B cell (primary cell): ENCODE measurements at regions not wholly inside any gene's neighbourhood (a gene's known extent, or its start where the extent isn't known, plus 50 kb on each side); places are given as distances from the start of the nearest gene placed in this dataset.

Experiments
- ATAC-seq: fragments of 200-7000 bp; cut with Tn5 transposase; one replicate; pipeline ENCODE4 v1.10.0; 2021; ENCODE audit warnings: low read depth, mild to moderate bottlenecking, moderate number of reproducible peaks, moderate library complexity
- CTCF ChIA-PET: fragments of 350-600 bp; sonication (Branson Sonifier 250); formaldehyde crosslinking; loops from one replicate; lab custom pipeline; 2021; ENCODE audit warnings: antibody characterized with exemption, inconsistent platforms; lab: Charles Lee
- POLR2A ChIA-PET: fragments of 350-600 bp; sonication (Branson Sonifier 250); formaldehyde crosslinking; loops from one replicate; lab custom pipeline; 2021; ENCODE audit warnings: antibody characterized with exemption; lab: Charles Lee
- DNase-seq: peaks from one replicate; pipeline ENCODE4 v3.0.0; 2013
- H2AFZ ChIP-seq: 2 replicates; pipeline ENCODE4 v1.6.1; 2012; ENCODE audit warnings: mild to moderate bottlenecking, low read depth, low read length; ENCODE audit not compliant: insufficient read depth, poor library complexity, severe bottlenecking
- H3K27ac ChIP-seq, 2 donors: 1 replicate in 1 of 2; 2 replicates in 1 of 2; pipeline ENCODE4 v1.5.1; 2012 to 2013; ENCODE audit warnings: low read length in 2 of 2, mild to moderate bottlenecking in 2 of 2, moderate library complexity in 1 of 2
- H3K27me3 ChIP-seq, 4 experiments: fragments of 200-600 bp in 1 of 4; sonication (generic) in 1 of 4; replicated peaks in 1 of 4; 1 replicate in 2 of 4; 2 replicates in 2 of 4; pipeline versions ENCODE4 v1.6.1 to v1.7.0; 2013 to 2016; ENCODE audit warnings: low read length in 3 of 4, mild to moderate bottlenecking in 2 of 4, mixed read lengths in 1 of 4, moderate library complexity in 1 of 4; ENCODE audit not compliant: insufficient read depth in 4 of 4, control insufficient read depth in 3 of 4; ENCODE audit errors: control extremely low read depth in 1 of 4
- H3K36me3 ChIP-seq, 2 experiments: replicated peaks in 1 of 2; 1 replicate in 1 of 2; 2 replicates in 1 of 2; pipeline versions ENCODE4 v1.6.1 to v1.7.1; 2013; ENCODE audit warnings: low read length in 1 of 2; ENCODE audit not compliant: insufficient read depth in 2 of 2, control insufficient read depth in 1 of 2; ENCODE audit errors: control extremely low read depth in 1 of 2, extremely low read depth in 1 of 2
- H3K4me1 ChIP-seq, 2 donors: fragments of 200-600 bp in 1 of 2; sonication (generic) in 1 of 2; 1 replicate in 1 of 2; 2 replicates in 1 of 2; pipeline versions ENCODE4 v1.5.1 to v1.6.1; 2013 to 2017; ENCODE audit warnings: low read length in 2 of 2; ENCODE audit not compliant: control insufficient read depth in 2 of 2, insufficient read depth in 2 of 2
- H3K4me2 ChIP-seq: replicated peaks from 2 replicates; pipeline ENCODE3; 2012; ENCODE audit warnings: mild to moderate bottlenecking, low read depth, low read length; ENCODE audit not compliant: poor library complexity, severe bottlenecking
- H3K4me3 ChIP-seq, 5 experiments: fragments of 200-600 bp in 1 of 5; sonication (generic) in 1 of 5; 1 replicate in 3 of 5; 2 replicates in 2 of 5; pipeline versions ENCODE4 v1.5.1 to v1.7.0; 2011 to 2016; ENCODE audit warnings: low read length in 4 of 5, mild to moderate bottlenecking in 4 of 5, low read depth in 2 of 5, control low read depth in 1 of 5, moderate library complexity in 1 of 5; ENCODE audit not compliant: insufficient read depth in 1 of 5; ENCODE audit errors: control extremely low read depth in 1 of 5, extremely low read depth in 1 of 5
- H3K79me2 ChIP-seq: fragments of 200-600 bp; sonication (generic); one replicate; pipeline ENCODE4 v1.6.0; 2016; ENCODE audit warnings: low read length; ENCODE audit not compliant: control insufficient read depth, insufficient read depth
- H3K9ac ChIP-seq: fragments of 200-600 bp; sonication (generic); 2 replicates; pipeline ENCODE4 v1.6.1; 2017; ENCODE audit warnings: mild to moderate bottlenecking, low read length, moderate library complexity
- H3K9me3 ChIP-seq, 3 donors: one replicate each; pipeline versions ENCODE4 v1.6.1 to v1.7.1; 2013; ENCODE audit warnings: low read length in 2 of 3; ENCODE audit not compliant: control insufficient read depth in 2 of 3, insufficient read depth in 1 of 3; ENCODE audit errors: control extremely low read depth in 1 of 3
- H4K20me1 ChIP-seq: 2 replicates; pipeline ENCODE4 v1.6.0; 2012; ENCODE audit warnings: mild to moderate bottlenecking, low read length; ENCODE audit not compliant: insufficient read depth, control insufficient read depth, poor library complexity, severe bottlenecking
- H3K27ac Mint-ChIP-seq: one replicate; pipeline ENCODE4 v1.8.0; 2021; ENCODE audit warnings: mixed read lengths
- H3K27me3 Mint-ChIP-seq: one replicate; pipeline ENCODE4 v1.8.0; 2021; ENCODE audit warnings: mixed read lengths
- H3K4me1 Mint-ChIP-seq: one replicate; pipeline ENCODE4 v1.8.0; 2021; ENCODE audit warnings: mixed read lengths
- H3K4me3 Mint-ChIP-seq: one replicate; pipeline ENCODE4 v1.8.0; 2021; ENCODE audit warnings: mixed read lengths
- H3K9me3 Mint-ChIP-seq: one replicate; pipeline ENCODE4 v1.8.0; 2022; ENCODE audit warnings: mixed read lengths; ENCODE audit not compliant: insufficient read depth
- EZH2 ChIP-seq: IDR thresholded peaks from 2 replicates; pipeline ENCODE4 v1.6.1; 2012; ENCODE audit warnings: borderline replicate concordance, low read depth, mild to moderate bottlenecking, moderate library complexity, low read length; ENCODE audit not compliant: insufficient read depth, poor library complexity, severe bottlenecking
- WGBS: methylation state at CpG from one replicate; pipeline ENCODE4 v1.1.5; 2013; ENCODE audit warnings: missing lambda C conversion rate; ENCODE audit not compliant: insufficient coverage; 5-methylcytosine and 5-hydroxymethylcytosine counted together
- intact Hi-C: fragments of 100-400 bp; cut with micrococcal nuclease; formaldehyde crosslinking; loops from one replicate; pipeline ENCODE4 v1.10.0; 2022
- TF ChIP-seq, protein P1 (sequence below): fragments of 200-600 bp; IDR thresholded peaks from one replicate; pipeline ENCODE4 v1.8.0; 2022; ENCODE audit warnings: antibody characterized with exemption, mild to moderate bottlenecking

DNA sequence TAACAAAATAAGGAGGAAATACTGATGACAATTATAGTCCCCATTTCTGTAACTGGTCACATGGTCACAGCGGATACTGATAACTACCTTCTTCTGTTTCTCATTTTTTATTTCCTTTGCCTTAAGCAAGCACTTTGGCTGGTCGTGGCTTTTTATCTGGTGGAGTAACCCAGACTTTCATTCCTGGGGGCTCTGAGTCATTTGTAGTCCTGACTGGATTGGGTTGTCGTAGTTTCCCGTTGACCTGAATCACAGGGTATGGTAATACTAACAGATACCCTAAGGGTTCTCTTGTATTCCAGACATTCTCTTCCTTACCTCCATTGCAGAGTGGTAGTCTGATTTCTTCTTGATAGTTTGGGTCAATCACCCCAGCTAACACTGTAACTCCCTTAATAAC lies 500.3 kb upstream of the ADGRB3 start:
- Histone ChIP-seq H3K27ac (no peak overlapping the region), H3K9me3 (no peaks in the 10 kb centered on the region), H3K4me2 (no peak overlapping the region), H3K79me2 (no peaks in the 10 kb centered on the region), H3K9ac (no peak overlapping the region), H4K20me1 (no peaks in the 10 kb centered on the region), H3K4me1 (no peaks in the 10 kb centered on the region), H3K4me3 (no peak overlapping the region), H3K27me3 (no peaks in the 10 kb centered on the region), H2AFZ (no peak overlapping the region), H3K36me3 (no peaks in the 10 kb centered on the region)
- ChIA-PET CTCF (no interaction called here), POLR2A (no interaction called here)
- intact Hi-C loops = no loop called here
- WGBS = no CpG with 5 or more reads among the region's 4 CpGs
- no peak overlapping the region for H3K27ac Mint-ChIP-seq
- H3K4me1 Mint-ChIP-seq = no peaks in the 10 kb centered on the region
- H3K4me3 Mint-ChIP-seq = no peak overlapping the region
- H3K27me3 Mint-ChIP-seq = no peaks in the 10 kb centered on the region
- no peak for DNase-seq
- no peak for ATAC-seq
- TF ChIP-seq, protein P1, sequence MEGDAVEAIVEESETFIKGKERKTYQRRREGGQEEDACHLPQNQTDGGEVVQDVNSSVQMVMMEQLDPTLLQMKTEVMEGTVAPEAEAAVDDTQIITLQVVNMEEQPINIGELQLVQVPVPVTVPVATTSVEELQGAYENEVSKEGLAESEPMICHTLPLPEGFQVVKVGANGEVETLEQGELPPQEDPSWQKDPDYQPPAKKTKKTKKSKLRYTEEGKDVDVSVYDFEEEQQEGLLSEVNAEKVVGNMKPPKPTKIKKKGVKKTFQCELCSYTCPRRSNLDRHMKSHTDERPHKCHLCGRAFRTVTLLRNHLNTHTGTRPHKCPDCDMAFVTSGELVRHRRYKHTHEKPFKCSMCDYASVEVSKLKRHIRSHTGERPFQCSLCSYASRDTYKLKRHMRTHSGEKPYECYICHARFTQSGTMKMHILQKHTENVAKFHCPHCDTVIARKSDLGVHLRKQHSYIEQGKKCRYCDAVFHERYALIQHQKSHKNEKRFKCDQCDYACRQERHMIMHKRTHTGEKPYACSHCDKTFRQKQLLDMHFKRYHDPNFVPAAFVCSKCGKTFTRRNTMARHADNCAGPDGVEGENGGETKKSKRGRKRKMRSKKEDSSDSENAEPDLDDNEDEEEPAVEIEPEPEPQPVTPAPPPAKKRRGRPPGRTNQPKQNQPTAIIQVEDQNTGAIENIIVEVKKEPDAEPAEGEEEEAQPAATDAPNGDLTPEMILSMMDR = no peak
- TF ChIP-seq EZH2 = no peak
- H3K9me3 Mint-ChIP-seq = peaks cover 5% of the 10 kb centered on the region

DNA sequence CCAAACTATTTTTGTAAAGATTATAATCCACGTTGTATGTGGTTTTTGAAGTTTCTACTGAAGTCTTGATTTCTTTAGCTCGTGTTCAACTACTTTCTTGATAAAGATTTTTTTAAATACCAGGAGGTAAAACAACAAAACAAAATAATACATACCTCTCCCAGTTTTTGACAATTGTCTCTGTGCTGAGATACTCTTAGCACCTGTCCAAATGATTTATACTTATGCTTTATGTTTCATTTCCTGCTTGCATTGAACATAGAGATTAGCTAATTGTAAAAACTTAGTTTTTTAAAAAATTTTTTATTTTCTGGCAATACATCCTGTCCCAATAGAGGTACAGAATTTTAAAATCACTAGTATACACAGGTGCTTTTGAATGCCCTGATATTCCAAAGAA lies 506.9 kb upstream of the ADGRB3 start:
- Histone ChIP-seq H3K79me2 (no peaks in the 10 kb centered on the region), H2AFZ (no peak overlapping the region), H3K36me3 (no peaks in the 10 kb centered on the region), H3K9ac (no peak overlapping the region), H3K4me2 (no peak overlapping the region), H4K20me1 (no peaks in the 10 kb centered on the region), H3K27me3 (no peaks in the 10 kb centered on the region), H3K27ac (no peak overlapping the region), H3K9me3 (no peaks in the 10 kb centered on the region), H3K4me1 (no peaks in the 10 kb centered on the region), H3K4me3 (no peak overlapping the region)
- no peaks in the 10 kb centered on the region for H3K27me3 Mint-ChIP-seq
- no peak for ATAC-seq
- no peak overlapping the region for H3K27ac Mint-ChIP-seq
- no peaks in the 10 kb centered on the region for H3K4me1 Mint-ChIP-seq
- peaks cover 2% of the 10 kb centered on the region for H3K9me3 Mint-ChIP-seq
- no peak for TF ChIP-seq EZH2
- TF ChIP-seq, protein P1 = no peak
- no CpG with 5 or more reads among the region's 2 CpGs for WGBS
- CTCF ChIA-PET = no interaction called here
- no peak for DNase-seq
- intact Hi-C loops = no loop called here
- H3K4me3 Mint-ChIP-seq = no peak overlapping the region
- POLR2A ChIA-PET = no interaction called here
